ENCODE measurements at regions not wholly inside any gene's neighbourhood (a gene's known extent, or its start where the extent isn't known, plus 50 kb on each side); places are given as distances from the start of the nearest gene placed in this dataset.

- Histone ChIP-seq H3K4me3 (no peak overlapping the region), H3K4me1 (no peaks in the 10 kb centered on the region), H3K4me2 (no peak overlapping the region), H3K9me3 (no peaks in the 10 kb centered on the region), H3K27ac (no peak overlapping the region)
- CTCF ChIA-PET, result no interaction called here
- ATAC-seq (no peak), DNase-seq (ENCODE audit: low read depth in 1 of 2, low spot score in 1 of 2) (no peak), FAIRE-seq (no peak)
- POLR2A ChIA-PET, result no interaction called here
- TF ChIP-seq, protein P1, sequence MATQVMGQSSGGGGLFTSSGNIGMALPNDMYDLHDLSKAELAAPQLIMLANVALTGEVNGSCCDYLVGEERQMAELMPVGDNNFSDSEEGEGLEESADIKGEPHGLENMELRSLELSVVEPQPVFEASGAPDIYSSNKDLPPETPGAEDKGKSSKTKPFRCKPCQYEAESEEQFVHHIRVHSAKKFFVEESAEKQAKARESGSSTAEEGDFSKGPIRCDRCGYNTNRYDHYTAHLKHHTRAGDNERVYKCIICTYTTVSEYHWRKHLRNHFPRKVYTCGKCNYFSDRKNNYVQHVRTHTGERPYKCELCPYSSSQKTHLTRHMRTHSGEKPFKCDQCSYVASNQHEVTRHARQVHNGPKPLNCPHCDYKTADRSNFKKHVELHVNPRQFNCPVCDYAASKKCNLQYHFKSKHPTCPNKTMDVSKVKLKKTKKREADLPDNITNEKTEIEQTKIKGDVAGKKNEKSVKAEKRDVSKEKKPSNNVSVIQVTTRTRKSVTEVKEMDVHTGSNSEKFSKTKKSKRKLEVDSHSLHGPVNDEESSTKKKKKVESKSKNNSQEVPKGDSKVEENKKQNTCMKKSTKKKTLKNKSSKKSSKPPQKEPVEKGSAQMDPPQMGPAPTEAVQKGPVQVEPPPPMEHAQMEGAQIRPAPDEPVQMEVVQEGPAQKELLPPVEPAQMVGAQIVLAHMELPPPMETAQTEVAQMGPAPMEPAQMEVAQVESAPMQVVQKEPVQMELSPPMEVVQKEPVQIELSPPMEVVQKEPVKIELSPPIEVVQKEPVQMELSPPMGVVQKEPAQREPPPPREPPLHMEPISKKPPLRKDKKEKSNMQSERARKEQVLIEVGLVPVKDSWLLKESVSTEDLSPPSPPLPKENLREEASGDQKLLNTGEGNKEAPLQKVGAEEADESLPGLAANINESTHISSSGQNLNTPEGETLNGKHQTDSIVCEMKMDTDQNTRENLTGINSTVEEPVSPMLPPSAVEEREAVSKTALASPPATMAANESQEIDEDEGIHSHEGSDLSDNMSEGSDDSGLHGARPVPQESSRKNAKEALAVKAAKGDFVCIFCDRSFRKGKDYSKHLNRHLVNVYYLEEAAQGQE (IDR thresholded peaks at IDR 0.05), result no peak
- TF ChIP-seq NR3C1 (IDR thresholded peaks at IDR 0.05), result no peak
- no peak for TF ChIP-seq CBX2 (IDR thresholded peaks at IDR 0.05; ENCODE audit: borderline replicate concordance, low read depth)
- no peak for TF ChIP-seq HMGXB4 (CRISPR knock-in tag; IDR thresholded peaks at IDR 0.05; ENCODE audit: borderline replicate concordance)
- TF ChIP-seq HES2 (IDR thresholded peaks at IDR 0.05), result no peak
- no peak for TF ChIP-seq RAD21 (conservative IDR thresholded peaks at IDR 0.05 in 1 of 2, IDR thresholded peaks at IDR 0.05 in 1 of 2)
- no peak for TF ChIP-seq NPAS2 (CRISPR knock-in tag; IDR thresholded peaks at IDR 0.05; ENCODE audit: borderline replicate concordance)
- no peak for TF ChIP-seq MAFK (IDR thresholded peaks at IDR 0.05; ENCODE audit: partially characterized antibody)
- no peak for TF ChIP-seq RARB (CRISPR knock-in tag; IDR thresholded peaks at IDR 0.05)
- no peak for TF ChIP-seq POLR2AphosphoS2 (conservative IDR thresholded peaks at IDR 0.05; ENCODE audit: low read length)
- TF ChIP-seq JUN (IDR thresholded peaks at IDR 0.05), result no peak
- WGBS (ENCODE audit: missing lambda C conversion rate), result 39% methylated on average over 1 of the region's 1 CpG
Measured at GRCh38 chr3:4060603-4061002, 242.6 kb upstream of the SETMAR start.

DNA sequence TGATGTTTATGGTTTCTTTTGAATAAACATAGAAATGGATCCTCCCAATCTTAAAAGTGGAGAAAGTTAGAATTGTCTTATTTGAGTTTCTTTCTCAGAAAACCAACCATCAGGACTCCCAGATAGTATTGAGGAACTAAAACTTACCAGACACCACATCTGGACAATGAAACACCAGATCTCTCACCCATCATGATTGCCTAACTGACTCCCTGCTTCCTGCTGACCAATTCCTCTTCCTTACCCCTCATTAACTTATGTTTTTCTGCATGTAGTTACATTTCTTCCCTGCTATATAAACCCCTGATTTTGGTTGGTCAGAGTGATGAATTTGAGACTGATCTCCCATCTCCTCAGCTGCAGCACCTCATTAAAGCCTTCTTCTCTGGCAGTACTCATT is 242.0 kb upstream of the SETMAR start:
- CTCF ChIA-PET, result no interaction called here
- POLR2A ChIA-PET, result no interaction called here
- DNase-seq (ENCODE audit: low read depth in 1 of 2, low spot score in 1 of 2), result no peak
- Histone ChIP-seq H3K27ac (no peak overlapping the region), H3K9me3 (no peaks in the 10 kb centered on the region), H3K4me2 (no peak overlapping the region), H3K4me1 (no peaks in the 10 kb centered on the region), H3K4me3 (no peak overlapping the region)
- no peak for ATAC-seq
- no peak for FAIRE-seq
- no peak for TF ChIP-seq TP53 (CRISPR knock-in tag; IDR thresholded peaks at IDR 0.05)
- TF ChIP-seq HMGXB4 (CRISPR knock-in tag; IDR thresholded peaks at IDR 0.05; ENCODE audit: borderline replicate concordance), result no peak
- no peak for TF ChIP-seq EHF (CRISPR knock-in tag; IDR thresholded peaks at IDR 0.05)
- TF ChIP-seq NR3C1 (IDR thresholded peaks at IDR 0.05), result no peak
- no peak for TF ChIP-seq RARB (CRISPR knock-in tag; IDR thresholded peaks at IDR 0.05)
- TF ChIP-seq MAFK (IDR thresholded peaks at IDR 0.05; ENCODE audit: partially characterized antibody), result no peak
- TF ChIP-seq HEYL (CRISPR knock-in tag; IDR thresholded peaks at IDR 0.05), result no peak

- DNase-seq (ENCODE audit: low read depth in 1 of 2, low spot score in 1 of 2) (no peak), FAIRE-seq (no peak), ATAC-seq (no peak)
- H3K4me1 ChIP-seq, result no peaks in the 10 kb centered on the region
- CTCF ChIA-PET, result no interaction called here
- H3K27ac ChIP-seq, result no peak overlapping the region
- no peak overlapping the region for H3K4me3 ChIP-seq
- H3K9me3 ChIP-seq, result no peaks in the 10 kb centered on the region
- WGBS (ENCODE audit: missing lambda C conversion rate), result 9% methylated on average over 4 of the region's 4 CpGs
- POLR2A ChIA-PET, result no interaction called here
- H3K4me2 ChIP-seq, result no peak overlapping the region
- no peak for TF ChIP-seq HES2 (IDR thresholded peaks at IDR 0.05)
- no peak for TF ChIP-seq SREBF2 (IDR thresholded peaks at IDR 0.05)
- no peak for TF ChIP-seq RAD21 (conservative IDR thresholded peaks at IDR 0.05 in 1 of 2, IDR thresholded peaks at IDR 0.05 in 1 of 2)
- no peak for TF ChIP-seq RFX5 (IDR thresholded peaks at IDR 0.05)
- no peak for TF ChIP-seq POLR2A (IDR thresholded peaks at IDR 0.05; ENCODE audit: low read length)
- TF ChIP-seq SMC3 (IDR thresholded peaks at IDR 0.05), result no peak
- TF ChIP-seq, protein P2, sequence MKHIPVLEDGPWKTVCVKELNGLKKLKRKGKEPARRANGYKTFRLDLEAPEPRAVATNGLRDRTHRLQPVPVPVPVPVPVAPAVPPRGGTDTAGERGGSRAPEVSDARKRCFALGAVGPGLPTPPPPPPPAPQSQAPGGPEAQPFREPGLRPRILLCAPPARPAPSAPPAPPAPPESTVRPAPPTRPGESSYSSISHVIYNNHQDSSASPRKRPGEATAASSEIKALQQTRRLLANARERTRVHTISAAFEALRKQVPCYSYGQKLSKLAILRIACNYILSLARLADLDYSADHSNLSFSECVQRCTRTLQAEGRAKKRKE (CRISPR knock-in tag; IDR thresholded peaks at IDR 0.05; ENCODE audit: low read depth), result no peak
- TF ChIP-seq HOXA7 (CRISPR knock-in tag; IDR thresholded peaks at IDR 0.05), result no peak
- TF ChIP-seq HOXB13 (CRISPR knock-in tag; IDR thresholded peaks at IDR 0.05; ENCODE audit: low read depth), result no peak
- no peak for TF ChIP-seq HOXB5 (CRISPR knock-in tag; IDR thresholded peaks at IDR 0.05)
- TF ChIP-seq FOSL2 (IDR thresholded peaks at IDR 0.05), result no peak
- TF ChIP-seq FOSL2 (CRISPR knock-in tag; IDR thresholded peaks at IDR 0.05), result no peak
- TF ChIP-seq TP53 (CRISPR knock-in tag; IDR thresholded peaks at IDR 0.05), result no peak
- TF ChIP-seq MYC (IDR thresholded peaks at IDR 0.05; ENCODE audit: borderline replicate concordance, low read length), result no peak
- TF ChIP-seq FOXS1 (CRISPR knock-in tag; IDR thresholded peaks at IDR 0.05), result no peak
Measured at GRCh38 chr3:4061783-4062360, 241.3 kb upstream of the SETMAR start.

All from A549 (cell line).